Endothelial cell of umbilical vein (primary cell): ENCODE measurements at regions not wholly inside any gene's neighbourhood (a gene's known extent, or its start where the extent isn't known, plus 50 kb on each side); places are given as distances from the start of the nearest gene placed in this dataset.

Experiments
- CTCF ChIP-seq, 2 donors: IDR thresholded peaks; 1 replicate in 1 of 2; 2 replicates in 1 of 2; pipeline ENCODE4 v1.5.1; 2011; ENCODE audit warnings: low read length in 2 of 2, mild to moderate bottlenecking in 2 of 2, moderate library complexity in 2 of 2, control low read depth in 1 of 2, inconsistent platforms in 1 of 2, low read depth in 1 of 2; ENCODE audit not compliant: insufficient read depth in 1 of 2; ENCODE audit errors: extremely low read depth in 1 of 2
- EZH2 ChIP-seq: IDR thresholded peaks from 2 replicates; pipeline ENCODE4 v1.6.1; 2012; ENCODE audit warnings: borderline replicate concordance, low read depth, mild to moderate bottlenecking, moderate library complexity, low read length, inconsistent platforms; ENCODE audit not compliant: severe bottlenecking
- JUN ChIP-seq: IDR thresholded peaks from 2 replicates; pipeline ENCODE4 v1.6.1; 2011; ENCODE audit warnings: borderline replicate concordance, low read depth; ENCODE audit not compliant: insufficient read length, insufficient read depth
- MAX ChIP-seq: IDR thresholded peaks from 2 replicates; pipeline ENCODE4 v1.6.1; 2011; ENCODE audit not compliant: insufficient read depth, insufficient read length
- POLR2A ChIP-seq: IDR thresholded peaks from 2 replicates; pipeline ENCODE4 v1.6.1; 2012; ENCODE audit warnings: low read depth, mild to moderate bottlenecking, control low read depth, low read length
- POLR2AphosphoS5 ChIP-seq: IDR thresholded peaks from 2 replicates; pipeline ENCODE4 v1.6.1; 2012; ENCODE audit warnings: low read depth, mild to moderate bottlenecking, control low read depth, low read length, moderate library complexity; ENCODE audit not compliant: insufficient read depth

- TF ChIP-seq CTCF (IDR thresholded peaks at IDR 0.05; ENCODE audit: extremely low read depth in 1 of 2, insufficient read depth in 1 of 2, low read depth in 1 of 2, low read length in 2 of 2): no peak
- no peak for TF ChIP-seq JUN
- TF ChIP-seq POLR2AphosphoS5: no peak
- TF ChIP-seq EZH2: no peak
- no peak for TF ChIP-seq POLR2A
- no peak for TF ChIP-seq MAX
Measured at GRCh38 chr1:60880202-60880601, 202.2 kb upstream of the NFIA start.
